IMR-90 (cell line): ENCODE measurements at regions not wholly inside any gene's neighbourhood (a gene's known extent, or its start where the extent isn't known, plus 50 kb on each side); places are given as distances from the start of the nearest gene placed in this dataset.
"Not testable (repeated sequence)": the region's sequence is repeated elsewhere in the genome, so short reads cannot be mapped to it uniquely, and the experiment has no call there.

Experiments
- ATAC-seq: fragments of 200-7000 bp; cut with Tn5 transposase; 2 replicates; pipeline ENCODE4 v1.9.1; 2020; ENCODE audit warnings: low read depth, mild to moderate bottlenecking, moderate library complexity
- BruUV-seq: library from RNA; stranded (reverse); fragments of 400-500 nt; replicated peaks from 2 replicates; lab custom pipeline; 2021; lab: Mats Ljungman, UMichigan
- CTCF ChIA-PET: fragments of 300-600 bp; formaldehyde crosslinking; extraction: SDS; loops from one replicate; lab custom pipeline; 2021; ENCODE audit warnings: antibody characterized with exemption; lab: Yijun Ruan, JAX
- POLR2A ChIA-PET: fragments of 300-600 bp; sonication (Branson Sonifier 250); formaldehyde crosslinking; loops from one replicate; lab custom pipeline; 2022; ENCODE audit warnings: antibody characterized with exemption; ENCODE audit not compliant: unreplicated experiment; lab: Charles Lee
- DNase-seq: peaks from one replicate; pipeline ENCODE4 v3.0.0; 2013
- H2AFZ ChIP-seq: replicated peaks from 2 replicates; pipeline ENCODE3; 2013; ENCODE audit warnings: low read length, mild to moderate bottlenecking; ENCODE audit not compliant: poor library complexity
- H2AK5ac ChIP-seq: 2 replicates; pipeline ENCODE4 v1.6.1; 2013; ENCODE audit warnings: low read depth, low read length, inconsistent platforms
- H2AK9ac ChIP-seq: replicated peaks from 2 replicates; pipeline ENCODE3; 2013; ENCODE audit warnings: mild to moderate bottlenecking, low read depth, low read length, moderate library complexity; ENCODE audit not compliant: poor library complexity
- H2BK120ac ChIP-seq: 2 replicates; pipeline ENCODE4 v1.6.1; 2013; ENCODE audit warnings: low read depth, low read length, inconsistent platforms
- H2BK15ac ChIP-seq: 3 replicates; pipeline ENCODE4 v1.6.1; 2013; ENCODE audit warnings: low read depth, low read length, inconsistent platforms
- H2BK20ac ChIP-seq: 2 replicates; pipeline ENCODE4 v1.6.1; 2013; ENCODE audit warnings: low read depth, mild to moderate bottlenecking, inconsistent platforms, low read length, moderate library complexity
- H2BK5ac ChIP-seq: 2 replicates; pipeline ENCODE4 v1.6.1; 2013; ENCODE audit warnings: mild to moderate bottlenecking, low read depth, low read length, inconsistent platforms; ENCODE audit not compliant: poor library complexity, severe bottlenecking
- H3K14ac ChIP-seq: replicated peaks from 2 replicates; pipeline ENCODE4 v1.6.1; 2013; ENCODE audit warnings: low read depth, low read length, inconsistent platforms
- H3K18ac ChIP-seq: 2 replicates; pipeline ENCODE4 v1.6.1; 2013; ENCODE audit warnings: low read depth, low read length, control low read depth
- H3K23ac ChIP-seq: 2 replicates; pipeline ENCODE4 v1.6.1; 2013; ENCODE audit warnings: low read depth, low read length, inconsistent platforms
- H3K27ac ChIP-seq: 2 replicates; pipeline ENCODE4 v1.5.1; 2013; ENCODE audit warnings: mild to moderate bottlenecking, control low read depth, low read length; ENCODE audit not compliant: insufficient read depth
- H3K27me3 ChIP-seq: 2 replicates; pipeline ENCODE4 v1.6.1; 2013; ENCODE audit warnings: low read length; ENCODE audit not compliant: control insufficient read depth, insufficient read depth
- H3K36me3 ChIP-seq: 2 replicates; pipeline ENCODE4 v1.6.1; 2013; ENCODE audit warnings: low read length, mixed read lengths; ENCODE audit not compliant: control insufficient read depth, insufficient read depth
- H3K4ac ChIP-seq: 2 replicates; pipeline ENCODE4 v1.6.1; 2013; ENCODE audit warnings: low read depth, low read length, inconsistent platforms
- H3K4me1 ChIP-seq: 2 replicates; pipeline ENCODE4 v1.6.1; 2013; ENCODE audit warnings: low read length, mixed read lengths; ENCODE audit not compliant: control insufficient read depth, insufficient read depth
- H3K4me2 ChIP-seq: 2 replicates; pipeline ENCODE4 v1.6.1; 2013; ENCODE audit warnings: low read depth, mild to moderate bottlenecking, control low read depth, low read length, moderate library complexity
- H3K4me3 ChIP-seq: 2 replicates; pipeline ENCODE4 v1.5.1; 2013; ENCODE audit warnings: low read depth, mild to moderate bottlenecking, control low read depth, low read length, moderate library complexity; ENCODE audit not compliant: insufficient read depth
- H3K56ac ChIP-seq: 2 replicates; pipeline ENCODE4 v1.6.1; 2013; ENCODE audit warnings: low read length, inconsistent platforms; ENCODE audit not compliant: insufficient read depth; ENCODE audit errors: extremely low read depth
- H3K79me1 ChIP-seq, 2 experiments: 2 replicates each; pipeline ENCODE4 v1.6.1; 2013; ENCODE audit warnings: low read length in 2 of 2, inconsistent platforms in 1 of 2, low read depth in 1 of 2
- H3K9ac ChIP-seq: 2 replicates; pipeline ENCODE4 v1.6.1; 2013; ENCODE audit warnings: low read depth, low read length, control low read depth
- H3K9me1 ChIP-seq: 2 replicates; pipeline ENCODE4 v1.6.1; 2013; ENCODE audit warnings: low read length, inconsistent platforms; ENCODE audit not compliant: insufficient read depth
- H3K9me3 ChIP-seq: 2 replicates; pipeline ENCODE4 v1.6.1; 2013; ENCODE audit warnings: low read length; ENCODE audit not compliant: control insufficient read depth, insufficient read depth
- H4K20me1 ChIP-seq: 2 replicates; pipeline ENCODE4 v1.6.1; 2013; ENCODE audit warnings: low read length, inconsistent platforms; ENCODE audit not compliant: insufficient read depth
- H4K5ac ChIP-seq: 2 replicates; pipeline ENCODE4 v1.6.1; 2013; ENCODE audit warnings: mild to moderate bottlenecking, low read depth, low read length, control low read depth
- H4K8ac ChIP-seq, 2 experiments: 2 replicates each; pipeline ENCODE4 v1.6.1; 2013; ENCODE audit warnings: low read depth in 2 of 2, low read length in 2 of 2, control low read depth in 1 of 2, inconsistent platforms in 1 of 2
- H4K91ac ChIP-seq: 2 replicates; pipeline ENCODE4 v1.6.1; 2013; ENCODE audit warnings: low read depth, low read length, inconsistent platforms; ENCODE audit not compliant: insufficient read depth
- whole genome bisulfite sequencing, 2 experiments: methylation state at CpG; one replicate each; pipeline versions ENCODE4 v1.1.5 to v1.1.7; 2013; ENCODE audit warnings: missing lambda C conversion rate in 2 of 2; ENCODE audit not compliant: insufficient read length in 1 of 2; ENCODE audit errors: extremely low coverage in 2 of 2; 5-methylcytosine and 5-hydroxymethylcytosine counted together
- dilution Hi-C: fragments of 300-500 bp; cut with HindIII; formaldehyde crosslinking; loops from one replicate; pipeline ENCODE4 v1.14.3; 2018; ENCODE audit warnings: low sequenced_read_pairs; ENCODE audit not compliant: unreplicated experiment
- in situ Hi-C: fragments of 300-500 bp; cut with MboI; formaldehyde crosslinking; loops from 3 replicates; pipeline ENCODE4 v1.14.3; 2019; ENCODE audit warnings: low sequenced_read_pairs, inconsistent platforms, mixed read lengths
- intact Hi-C: fragments of 100-400 bp; cut with micrococcal nuclease; formaldehyde crosslinking; loops from 2 replicates; pipeline ENCODE4 v1.10.0; 2022

DNA sequence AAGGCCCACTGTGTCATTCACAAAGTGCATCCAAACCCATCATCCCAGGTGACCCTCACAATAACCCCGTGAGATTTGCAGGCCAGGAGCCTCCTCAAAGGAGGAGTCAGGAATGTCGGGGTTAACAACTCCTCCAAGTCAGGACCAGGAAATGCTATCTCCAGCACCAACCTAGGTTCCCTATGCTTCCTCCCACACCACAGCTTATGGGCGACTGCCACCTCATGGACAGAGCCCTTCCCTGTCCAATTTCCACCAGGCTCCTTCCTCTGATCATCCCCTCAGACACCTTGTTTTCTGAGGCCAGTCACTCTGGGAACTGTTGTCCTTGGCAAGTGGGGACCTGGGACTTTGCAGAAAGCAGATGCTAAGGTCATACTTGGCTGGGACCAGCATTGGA, 77.8 kb downstream of the LIMS3 start:
- H2AK9ac ChIP-seq, H3K14ac ChIP-seq, in situ Hi-C loops, DNase-seq, H4K91ac ChIP-seq, H2BK20ac ChIP-seq, H4K8ac ChIP-seq, H4K20me1 ChIP-seq, BruUV-seq, POLR2A ChIA-PET, H2BK120ac ChIP-seq, H3K79me1 ChIP-seq, H2BK15ac ChIP-seq, H3K27ac ChIP-seq, CTCF ChIA-PET, H3K9me1 ChIP-seq, H3K56ac ChIP-seq, H2AFZ ChIP-seq, H2BK5ac ChIP-seq, H3K23ac ChIP-seq, H3K27me3 ChIP-seq, intact Hi-C loops, H3K4me1 ChIP-seq, H3K9me3 ChIP-seq, H3K4me3 ChIP-seq, H3K4ac ChIP-seq, H3K18ac ChIP-seq, H2AK5ac ChIP-seq, H4K5ac ChIP-seq, H3K36me3 ChIP-seq, H3K4me2 ChIP-seq, H3K9ac ChIP-seq, dilution Hi-C loops: not testable (repeated sequence)
- peak; percentile 94 for ATAC-seq
- no CpG with 5 or more reads among the region's 3 CpGs for WGBS, 2 experiments

DNA sequence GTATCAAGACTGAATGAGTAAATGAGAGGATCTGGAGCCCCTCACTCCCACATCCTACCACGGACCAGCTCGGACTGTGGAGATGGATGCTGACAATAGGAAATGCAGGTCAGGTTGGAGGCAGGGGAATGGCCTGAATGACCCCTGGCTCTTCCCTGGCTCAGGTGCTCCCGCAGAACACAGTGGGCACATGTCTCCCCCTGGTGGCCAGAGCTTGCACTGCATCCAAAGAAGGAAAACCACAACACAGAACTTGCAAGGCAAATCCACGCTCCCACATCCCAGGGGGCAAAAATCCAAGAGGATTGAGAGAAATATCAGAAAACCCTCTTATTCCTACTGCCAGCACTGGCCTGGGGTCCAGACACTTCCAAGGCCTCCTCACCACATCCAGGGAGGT, 82.3 kb downstream of the LIMS3 start:
- H2BK5ac ChIP-seq, H3K36me3 ChIP-seq, H3K18ac ChIP-seq, H3K14ac ChIP-seq, H2BK120ac ChIP-seq, H3K27me3 ChIP-seq, H3K9ac ChIP-seq, H3K9me1 ChIP-seq, H3K23ac ChIP-seq, H3K4me3 ChIP-seq, CTCF ChIA-PET, H3K9me3 ChIP-seq, H2AK5ac ChIP-seq, in situ Hi-C loops, H4K5ac ChIP-seq, H4K91ac ChIP-seq, BruUV-seq, H2BK20ac ChIP-seq, H2BK15ac ChIP-seq, POLR2A ChIA-PET, H3K4me1 ChIP-seq, H3K56ac ChIP-seq, H3K27ac ChIP-seq, H2AFZ ChIP-seq, H2AK9ac ChIP-seq, intact Hi-C loops, H4K8ac ChIP-seq, H3K4me2 ChIP-seq, dilution Hi-C loops, DNase-seq, H3K4ac ChIP-seq, H3K79me1 ChIP-seq, H4K20me1 ChIP-seq: not testable (repeated sequence)
- no CpG with 5 or more reads among the region's 4 CpGs for WGBS, 2 experiments
- ATAC-seq = peak; percentile 62; the same call in 1 of the 2 replicates
